Breast epithelium (tissue), 4 donors: ENCODE measurements at regions not wholly inside any gene's neighbourhood (a gene's known extent, or its start where the extent isn't known, plus 50 kb on each side); places are given as distances from the start of the nearest gene placed in this dataset.
"Not testable (repeated sequence)": the region's sequence is repeated elsewhere in the genome, so short reads cannot be mapped to it uniquely, and the experiment has no call there.

ENCODE experiments used
- DNase-seq, 2 donors: peaks; one replicate each; pipeline ENCODE4 v3.0.0-alpha.2; 2019; ENCODE audit warnings: low spot score in 2 of 2
- H3K27ac ChIP-seq, 2 donors: fragments of 200-600 bp; sonication (generic) in 1 of 2; one replicate each; pipeline ENCODE4 v1.5.1; 2016 to 2019; ENCODE audit warnings: mild to moderate bottlenecking in 1 of 2
- H3K27me3 ChIP-seq, 2 donors: fragments of 200-600 bp; sonication (generic) in 1 of 2; one replicate each; pipeline versions ENCODE4 v1.5.1 to v1.6.0; 2017 to 2019; ENCODE audit warnings: control low read depth in 1 of 2, mild to moderate bottlenecking in 1 of 2
- H3K36me3 ChIP-seq: fragments of 200-600 bp; one replicate; pipeline ENCODE4 v1.5.1; 2019
- H3K4me1 ChIP-seq, 2 donors: fragments of 200-600 bp; sonication (generic); one replicate each; pipeline ENCODE4 v1.5.1; 2016 to 2019; ENCODE audit warnings: control low read depth in 1 of 2
- H3K4me3 ChIP-seq, 3 donors: fragments of 200-600 bp; sonication (generic); 1 replicate in 2 of 3; 2 replicates in 1 of 3; pipeline ENCODE4 v1.5.1; 2016 to 2019; ENCODE audit warnings: mild to moderate bottlenecking in 3 of 3, moderate library complexity in 2 of 3
- H3K9me3 ChIP-seq, 2 donors: fragments of 200-600 bp; sonication (generic) in 1 of 2; one replicate each; pipeline ENCODE4 v1.5.1; 2016 to 2019; ENCODE audit warnings: control low read depth in 1 of 2
- CTCF ChIP-seq, 3 donors: fragments of 450-650 bp; IDR thresholded peaks; one replicate each; pipeline ENCODE4 v1.5.1; 2016 to 2017; ENCODE audit warnings: antibody characterized with exemption in 3 of 3, mild to moderate bottlenecking in 3 of 3, moderate library complexity in 3 of 3
- POLR2A ChIP-seq: fragments of 450-650 bp; IDR thresholded peaks from one replicate; pipeline ENCODE4 v1.6.1; 2016; ENCODE audit warnings: antibody characterized with exemption, mild to moderate bottlenecking, moderate library complexity
- POLR2AphosphoS5 ChIP-seq, 3 donors: sonication (generic); formaldehyde crosslinking; IDR thresholded peaks; one replicate each; pipeline ENCODE4 v1.6.1; 2017; ENCODE audit warnings: antibody characterized with exemption in 3 of 3
- intact Hi-C: fragments of 100-400 bp; cut with DNase I; formaldehyde crosslinking; loops from one replicate; pipeline ENCODE4 v1.15.1; 2023; ENCODE audit warnings: low total_unique reads

GRCh38 chr3:759106-759505, 333.7 kb upstream of the CNTN6 start:
- TF ChIP-seq POLR2AphosphoS5 (IDR thresholded peaks at IDR 0.05) (no peak), POLR2A (no peak)
- Histone ChIP-seq H3K27ac (no peak overlapping the region), H3K4me1 (no peaks in the 10 kb centered on the region), H3K27me3 (no peaks in the 10 kb centered on the region), H3K36me3 (no peaks in the 10 kb centered on the region), H3K9me3 (peaks cover 2 to 5% of the 10 kb centered on the region in 2 donors), H3K4me3 (no peak overlapping the region)
- intact Hi-C loops = no loop called here
- DNase-seq = no peak

GRCh38 chr3:773433-773832, 319.4 kb upstream of the CNTN6 start:
- H3K27ac ChIP-seq, intact Hi-C loops, H3K9me3 ChIP-seq, H3K27me3 ChIP-seq, DNase-seq, H3K4me3 ChIP-seq, H3K36me3 ChIP-seq, H3K4me1 ChIP-seq: not testable (repeated sequence)

- intact Hi-C loops = no loop called here
- Histone ChIP-seq H3K27me3 (no peaks in the 10 kb centered on the region), H3K9me3 (no peaks in the 10 kb centered on the region), H3K36me3 (no peaks in the 10 kb centered on the region), H3K4me3 (no peak overlapping the region), H3K27ac (no peak overlapping the region), H3K4me1 (no peaks in the 10 kb centered on the region)
- no peak for DNase-seq
- TF ChIP-seq POLR2A (no peak), POLR2AphosphoS5 (IDR thresholded peaks at IDR 0.05) (no peak), CTCF (IDR thresholded peaks at IDR 0.05) (no peak)
Observed at GRCh38 chr3:775178-775880, 317.5 kb upstream of the CNTN6 start.

GRCh38 chr3:780505-780904, 312.3 kb upstream of the CNTN6 start:
- Histone ChIP-seq H3K9me3 (peaks cover 0 to 7% of the 10 kb centered on the region in 2 donors), H3K27me3 (no peaks in the 10 kb centered on the region), H3K36me3 (no peaks in the 10 kb centered on the region), H3K4me1 (no peaks in the 10 kb centered on the region), H3K4me3 (no peak overlapping the region), H3K27ac (no peak overlapping the region)
- DNase-seq = no peak
- intact Hi-C loops = no loop called here
- TF ChIP-seq CTCF (IDR thresholded peaks at IDR 0.05) (no peak), POLR2AphosphoS5 (IDR thresholded peaks at IDR 0.05) (no peak), POLR2A (no peak)

- Histone ChIP-seq H3K27me3 (no peaks in the 10 kb centered on the region), H3K36me3 (no peaks in the 10 kb centered on the region), H3K27ac (no peak overlapping the region), H3K4me3 (no peak overlapping the region), H3K4me1 (no peaks in the 10 kb centered on the region), H3K9me3 (no peaks in the 10 kb centered on the region)
- DNase-seq = no peak
- TF ChIP-seq POLR2A = no peak
- TF ChIP-seq CTCF (IDR thresholded peaks at IDR 0.05) = no peak
- TF ChIP-seq POLR2AphosphoS5 (IDR thresholded peaks at IDR 0.05) = no peak
- intact Hi-C loops = no loop called here
Observed at GRCh38 chr3:791442-791841, 301.4 kb upstream of the CNTN6 start.

GRCh38 chr3:792630-793029, 300.2 kb upstream of the CNTN6 start:
- Histone ChIP-seq H3K36me3 (no peaks in the 10 kb centered on the region), H3K27ac (no peak overlapping the region), H3K4me1 (no peaks in the 10 kb centered on the region), H3K4me3 (no peak overlapping the region), H3K9me3 (no peaks in the 10 kb centered on the region), H3K27me3 (no peaks in the 10 kb centered on the region)
- intact Hi-C loops = no loop called here
- no peak for DNase-seq
- TF ChIP-seq POLR2AphosphoS5 (IDR thresholded peaks at IDR 0.05) (no peak), POLR2A (no peak), CTCF (IDR thresholded peaks at IDR 0.05) (no peak)
